ENCODE measurements at regions not wholly inside any gene's neighbourhood (a gene's known extent, or its start where the extent isn't known, plus 50 kb on each side); places are given as distances from the start of the nearest gene placed in this dataset. TPM values are rescaled to one million over a fixed set of nuclear protein-coding genes. Genes with fewer than 3 reads are reported as not detected.
"Not testable (repeated sequence)": the region's sequence is repeated elsewhere in the genome, so short reads cannot be mapped to it uniquely, and the experiment has no call there.

- ATAC-seq (ENCODE audit: poor library complexity); DNase-seq; intact Hi-C loops (cut with DNase I): not testable (repeated sequence)
These were observed 77.6 kb upstream of the OR4M2 start for GRCh38 chr15:22002711-22003110.

- DNase-seq; intact Hi-C loops (cut with DNase I); ATAC-seq (ENCODE audit: poor library complexity): not testable (repeated sequence)
These were observed 91.2 kb upstream of the OR4M2 start for GRCh38 chr15:21989117-21989516.

GRCh38 chr15:21983820-21984219 is 96.5 kb upstream of the OR4M2 start:
- intact Hi-C loops (cut with DNase I); DNase-seq: not testable (repeated sequence)
- ATAC-seq (ENCODE audit: poor library complexity): peak; percentile 98

- not testable (repeated sequence) for ATAC-seq (ENCODE audit: poor library complexity); DNase-seq
These were observed 100.4 kb upstream of the OR4M2 start for GRCh38 chr15:21979960-21980359.

GRCh38 chr15:21953713-21954112 is 76.2 kb upstream of the POTEB start:
- intact Hi-C loops (cut with DNase I); DNase-seq; ATAC-seq (ENCODE audit: poor library complexity): not testable (repeated sequence)

More at GRCh38 chr15:21979960-21980359, 100.4 kb upstream of the OR4M2 start:
- intact Hi-C loops (cut with DNase I): not testable (repeated sequence)

- DNase-seq; intact Hi-C loops (cut with DNase I); ATAC-seq (ENCODE audit: poor library complexity): not testable (repeated sequence)
These were observed 62.8 kb upstream of the POTEB start for GRCh38 chr15:21940302-21940701.

Small RNA genes lying in the stretch of these regions (microRNA-seq; reads per million reads assigned to microRNA genes)
- gene MIR5701-3: not detected
